H9 (cell line): ENCODE measurements at regions not wholly inside any gene's neighbourhood (a gene's known extent, or its start where the extent isn't known, plus 50 kb on each side); places are given as distances from the start of the nearest gene placed in this dataset.

Experiments used
- DNase-seq: peaks from one replicate; pipeline ENCODE4 v3.0.0-alpha.2; 2017
- H2AFZ ChIP-seq: one replicate; pipeline ENCODE4 v1.6.1; 2013; ENCODE audit warnings: mild to moderate bottlenecking, low read length, control low read depth, moderate library complexity
- H2AK5ac ChIP-seq: 2 replicates; pipeline ENCODE4 v1.6.1; 2013; ENCODE audit warnings: low read length, control low read depth, mixed read lengths; ENCODE audit not compliant: insufficient read length
- H2BK120ac ChIP-seq: one replicate; pipeline ENCODE4 v1.6.1; 2013; ENCODE audit warnings: low read depth, mild to moderate bottlenecking, low read length, control low read depth, inconsistent platforms; ENCODE audit not compliant: poor library complexity, severe bottlenecking
- H2BK12ac ChIP-seq: 2 replicates; pipeline ENCODE4 v1.6.1; 2013; ENCODE audit warnings: low read length, control low read depth, mixed read lengths, low read depth; ENCODE audit not compliant: insufficient read length
- H2BK15ac ChIP-seq: 2 replicates; pipeline ENCODE4 v1.6.1; 2013; ENCODE audit warnings: low read depth, low read length, control low read depth
- H2BK20ac ChIP-seq: one replicate; pipeline ENCODE4 v1.6.1; 2013; ENCODE audit warnings: low read depth, mild to moderate bottlenecking, low read length, control low read depth, inconsistent platforms; ENCODE audit not compliant: poor library complexity, severe bottlenecking
- H2BK5ac ChIP-seq: 2 replicates; pipeline ENCODE4 v1.6.1; 2013; ENCODE audit warnings: low read length, control low read depth, mixed read lengths; ENCODE audit not compliant: insufficient read length
- H3K14ac ChIP-seq: 2 replicates; pipeline ENCODE4 v1.6.1; 2013; ENCODE audit warnings: low read length, control low read depth; ENCODE audit not compliant: insufficient read depth
- H3K18ac ChIP-seq: 2 replicates; pipeline ENCODE4 v1.6.1; 2013; ENCODE audit warnings: low read depth, mild to moderate bottlenecking, mixed read lengths, low read length, control low read depth; ENCODE audit not compliant: insufficient read length
- H3K23ac ChIP-seq: 2 replicates; pipeline ENCODE4 v1.6.1; 2013; ENCODE audit warnings: low read length, control low read depth, mixed read lengths, low read depth; ENCODE audit not compliant: insufficient read length
- H3K23me2 ChIP-seq: 2 replicates; pipeline ENCODE4 v1.6.1; 2013; ENCODE audit warnings: low read depth, mild to moderate bottlenecking, mixed read lengths, low read length, control low read depth; ENCODE audit not compliant: insufficient read length, poor library complexity, severe bottlenecking
- H3K27ac ChIP-seq: 2 replicates; pipeline ENCODE4 v1.5.1; 2013; ENCODE audit warnings: low read length, control low read depth, mixed read lengths, low read depth; ENCODE audit not compliant: insufficient read length
- H3K27me3 ChIP-seq: 2 replicates; pipeline ENCODE4 v1.6.1; 2013; ENCODE audit warnings: low read length, control low read depth, inconsistent platforms; ENCODE audit not compliant: insufficient read depth
- H3K4ac ChIP-seq: 2 replicates; pipeline ENCODE4 v1.6.1; 2013; ENCODE audit warnings: low read depth, mild to moderate bottlenecking, control low read depth, inconsistent platforms, low read length, moderate library complexity
- H3K4me1 ChIP-seq: 2 replicates; pipeline ENCODE4 v1.6.1; 2013; ENCODE audit warnings: low read length, control low read depth, inconsistent platforms; ENCODE audit not compliant: insufficient read depth
- H3K4me2 ChIP-seq: 2 replicates; pipeline ENCODE4 v1.6.1; 2013; ENCODE audit warnings: low read length, control low read depth, mixed read lengths; ENCODE audit not compliant: insufficient read length, insufficient read depth
- H3K56ac ChIP-seq: 2 replicates; pipeline ENCODE4 v1.6.1; 2013; ENCODE audit warnings: low read depth, mild to moderate bottlenecking, mixed read lengths, low read length, control low read depth; ENCODE audit not compliant: insufficient read length
- H3K79me1 ChIP-seq: 2 replicates; pipeline ENCODE4 v1.6.1; 2013; ENCODE audit warnings: low read depth, mild to moderate bottlenecking, moderate library complexity, low read length, control low read depth, inconsistent platforms; ENCODE audit not compliant: insufficient read depth, poor library complexity, severe bottlenecking
- H3K79me2 ChIP-seq: 2 replicates; pipeline ENCODE4 v1.6.1; 2013; ENCODE audit warnings: low read length, control low read depth, inconsistent platforms; ENCODE audit not compliant: insufficient read depth
- H3K9ac ChIP-seq: 2 replicates; pipeline ENCODE4 v1.6.1; 2013; ENCODE audit warnings: low read length, control low read depth, mixed read lengths; ENCODE audit not compliant: insufficient read length; ENCODE audit errors: extremely low read depth
- H3K9me3 ChIP-seq: one replicate; pipeline ENCODE4 v1.6.1; 2013; ENCODE audit warnings: low read depth, low read length, inconsistent platforms; ENCODE audit not compliant: control insufficient read depth
- H3T11ph ChIP-seq: one replicate; pipeline ENCODE4 v1.6.1; 2013; ENCODE audit warnings: mild to moderate bottlenecking, low read length, control low read depth, inconsistent platforms
- H4K20me1 ChIP-seq: one replicate; pipeline ENCODE4 v1.6.1; 2013; ENCODE audit not compliant: control insufficient read depth, insufficient read length, insufficient read depth
- H4K5ac ChIP-seq: 2 replicates; pipeline ENCODE4 v1.6.1; 2013; ENCODE audit warnings: low read depth, mild to moderate bottlenecking, mixed read lengths, low read length, control low read depth; ENCODE audit not compliant: insufficient read length
- H4K8ac ChIP-seq: replicated peaks from 2 replicates; pipeline ENCODE4 v1.6.1; 2013; ENCODE audit warnings: low read length, control low read depth, mixed read lengths, low read depth; ENCODE audit not compliant: insufficient read length
- H4K91ac ChIP-seq: 2 replicates; pipeline ENCODE4 v1.6.1; 2013; ENCODE audit warnings: low read depth, mild to moderate bottlenecking, moderate library complexity, mixed read lengths, low read length, control low read depth; ENCODE audit not compliant: insufficient read length
- H3K27ac Mint-ChIP-seq, 3 experiments: 2 replicates in 2 of 3; 3 replicates in 1 of 3; pipeline ENCODE4 v1.8.0; 2020 to 2021; ENCODE audit warnings: mixed read lengths in 3 of 3, mild to moderate bottlenecking in 1 of 3, moderate library complexity in 1 of 3
- H3K27me3 Mint-ChIP-seq: 2 replicates; pipeline ENCODE4 v1.8.0; 2021; ENCODE audit warnings: low read depth, mild to moderate bottlenecking, moderate library complexity, mixed read lengths
- H3K36me3 Mint-ChIP-seq, 3 experiments: 2 replicates in 2 of 3; 3 replicates in 1 of 3; pipeline ENCODE4 v1.8.0; 2020 to 2021; ENCODE audit warnings: low read depth in 3 of 3, mixed read lengths in 3 of 3; ENCODE audit not compliant: insufficient read depth in 1 of 3
- H3K4me1 Mint-ChIP-seq, 2 experiments: 2 replicates each; pipeline ENCODE4 v1.8.0; 2020; ENCODE audit warnings: mixed read lengths in 2 of 2
- H3K4me3 Mint-ChIP-seq, 2 experiments: 2 replicates in 1 of 2; 3 replicates in 1 of 2; pipeline ENCODE4 v1.8.0; 2020 to 2021; ENCODE audit warnings: mild to moderate bottlenecking in 2 of 2, mixed read lengths in 2 of 2, moderate library complexity in 1 of 2
- H3K9me3 Mint-ChIP-seq, 2 experiments: 2 replicates in 1 of 2; 3 replicates in 1 of 2; pipeline ENCODE4 v1.8.0; 2020; ENCODE audit warnings: mild to moderate bottlenecking in 2 of 2, mixed read lengths in 2 of 2, moderate library complexity in 1 of 2
- WGBS: extraction: QIAGEN DNeasy Blood & Tissue Kit; methylation state at CpG from one replicate; pipeline ENCODE4 v1.1.7; 2013; ENCODE audit warnings: missing lambda C conversion rate, low lambda C conversion rate, mixed read lengths; ENCODE audit not compliant: insufficient read length; ENCODE audit errors: extremely low coverage; 5-methylcytosine and 5-hydroxymethylcytosine counted together
- TF ChIP-seq, protein P1 (sequence below): fragments of 200-600 bp; sonication (generic); conservative IDR thresholded peaks from 3 replicates; pipeline ENCODE4 v1.8.0; 2021; ENCODE audit warnings: antibody characterized with exemption, mild to moderate bottlenecking

DNA sequence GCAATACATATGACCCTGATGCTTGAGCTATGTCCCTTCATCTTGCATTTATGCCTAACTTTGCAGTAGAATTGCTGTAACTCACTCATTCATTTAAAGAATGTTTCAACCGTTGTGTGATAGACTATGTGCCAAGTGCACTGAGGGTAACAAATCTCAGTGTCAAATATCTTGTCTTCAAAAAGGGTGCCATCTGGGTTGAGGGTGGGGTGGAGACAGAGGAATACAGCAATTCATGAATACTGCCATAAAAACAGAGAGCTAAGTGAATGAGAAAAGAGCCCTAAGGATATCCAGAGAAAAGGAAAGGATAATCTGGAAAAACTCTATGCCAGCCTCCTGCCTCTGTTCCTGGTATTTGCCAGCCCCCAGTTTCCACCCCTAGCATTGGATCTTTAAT is 1534.4 kb upstream of the PIK3C3 start:
- no peak overlapping the region for H2BK15ac ChIP-seq
- no peak overlapping the region for H3K27ac ChIP-seq
- no peaks in the 10 kb centered on the region for H3K79me2 ChIP-seq
- no CpG with 5 or more reads among the region's 1 CpG for WGBS
- H4K20me1 ChIP-seq = no peaks in the 10 kb centered on the region
- DNase-seq = no peak
- no peaks in the 10 kb centered on the region for H3K27me3 Mint-ChIP-seq
- no peak overlapping the region for H2BK120ac ChIP-seq
- H3K9me3 ChIP-seq = no peaks in the 10 kb centered on the region
- TF ChIP-seq, protein P1, sequence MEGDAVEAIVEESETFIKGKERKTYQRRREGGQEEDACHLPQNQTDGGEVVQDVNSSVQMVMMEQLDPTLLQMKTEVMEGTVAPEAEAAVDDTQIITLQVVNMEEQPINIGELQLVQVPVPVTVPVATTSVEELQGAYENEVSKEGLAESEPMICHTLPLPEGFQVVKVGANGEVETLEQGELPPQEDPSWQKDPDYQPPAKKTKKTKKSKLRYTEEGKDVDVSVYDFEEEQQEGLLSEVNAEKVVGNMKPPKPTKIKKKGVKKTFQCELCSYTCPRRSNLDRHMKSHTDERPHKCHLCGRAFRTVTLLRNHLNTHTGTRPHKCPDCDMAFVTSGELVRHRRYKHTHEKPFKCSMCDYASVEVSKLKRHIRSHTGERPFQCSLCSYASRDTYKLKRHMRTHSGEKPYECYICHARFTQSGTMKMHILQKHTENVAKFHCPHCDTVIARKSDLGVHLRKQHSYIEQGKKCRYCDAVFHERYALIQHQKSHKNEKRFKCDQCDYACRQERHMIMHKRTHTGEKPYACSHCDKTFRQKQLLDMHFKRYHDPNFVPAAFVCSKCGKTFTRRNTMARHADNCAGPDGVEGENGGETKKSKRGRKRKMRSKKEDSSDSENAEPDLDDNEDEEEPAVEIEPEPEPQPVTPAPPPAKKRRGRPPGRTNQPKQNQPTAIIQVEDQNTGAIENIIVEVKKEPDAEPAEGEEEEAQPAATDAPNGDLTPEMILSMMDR = no peak
- no peak overlapping the region for H3K27ac Mint-ChIP-seq
- H2BK12ac ChIP-seq = no peak overlapping the region
- no peaks in the 10 kb centered on the region for H3K79me1 ChIP-seq
- no peaks in the 10 kb centered on the region for H3K4me1 ChIP-seq
- H2AFZ ChIP-seq = no peak overlapping the region
- no peak overlapping the region for H2BK20ac ChIP-seq
- no peak overlapping the region for H4K8ac ChIP-seq
- H3T11ph ChIP-seq = no peak overlapping the region
- no peak overlapping the region for H3K4ac ChIP-seq
- no peak overlapping the region for H3K56ac ChIP-seq
- H4K5ac ChIP-seq = no peak overlapping the region
- H2BK5ac ChIP-seq = no peak overlapping the region
- no peak overlapping the region for H4K91ac ChIP-seq
- H3K27me3 ChIP-seq = no peaks in the 10 kb centered on the region
- H2AK5ac ChIP-seq = no peak overlapping the region
- H3K4me3 Mint-ChIP-seq = no peak overlapping the region
- H3K9me3 Mint-ChIP-seq = no peaks in the 10 kb centered on the region
- H3K4me1 Mint-ChIP-seq = no peaks in the 10 kb centered on the region
- H3K18ac ChIP-seq = no peak overlapping the region
- H3K23ac ChIP-seq = no peak overlapping the region
- no peak overlapping the region for H3K4me2 ChIP-seq
- no peak overlapping the region for H3K14ac ChIP-seq
- H3K23me2 ChIP-seq = no peaks in the 10 kb centered on the region
- H3K36me3 Mint-ChIP-seq = no peaks in the 10 kb centered on the region
- H3K9ac ChIP-seq = no peak overlapping the region
